ENCODE measurements at regions not wholly inside any gene's neighbourhood (a gene's known extent, or its start where the extent isn't known, plus 50 kb on each side); places are given as distances from the start of the nearest gene placed in this dataset.

DNA sequence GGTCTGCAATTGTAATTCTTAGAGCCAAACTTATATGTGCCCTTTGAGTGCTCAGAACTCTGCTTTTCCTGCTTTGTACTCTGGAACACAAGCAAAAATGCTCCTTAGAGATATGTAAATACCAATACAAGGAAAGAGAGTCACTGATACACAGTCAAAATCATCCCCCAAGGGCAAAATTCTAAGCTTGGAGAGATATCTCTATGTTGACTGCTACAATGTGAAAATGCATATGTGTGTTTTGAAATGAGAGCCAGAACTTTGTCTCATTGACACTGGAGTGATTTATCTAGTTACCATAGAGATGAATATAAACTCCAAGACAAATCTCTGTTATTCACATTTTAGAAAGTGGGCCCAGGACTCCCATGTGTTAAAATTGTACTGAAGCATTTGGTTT lies 494.8 kb upstream of the SLITRK1 start:
- TF ChIP-seq, protein P1, sequence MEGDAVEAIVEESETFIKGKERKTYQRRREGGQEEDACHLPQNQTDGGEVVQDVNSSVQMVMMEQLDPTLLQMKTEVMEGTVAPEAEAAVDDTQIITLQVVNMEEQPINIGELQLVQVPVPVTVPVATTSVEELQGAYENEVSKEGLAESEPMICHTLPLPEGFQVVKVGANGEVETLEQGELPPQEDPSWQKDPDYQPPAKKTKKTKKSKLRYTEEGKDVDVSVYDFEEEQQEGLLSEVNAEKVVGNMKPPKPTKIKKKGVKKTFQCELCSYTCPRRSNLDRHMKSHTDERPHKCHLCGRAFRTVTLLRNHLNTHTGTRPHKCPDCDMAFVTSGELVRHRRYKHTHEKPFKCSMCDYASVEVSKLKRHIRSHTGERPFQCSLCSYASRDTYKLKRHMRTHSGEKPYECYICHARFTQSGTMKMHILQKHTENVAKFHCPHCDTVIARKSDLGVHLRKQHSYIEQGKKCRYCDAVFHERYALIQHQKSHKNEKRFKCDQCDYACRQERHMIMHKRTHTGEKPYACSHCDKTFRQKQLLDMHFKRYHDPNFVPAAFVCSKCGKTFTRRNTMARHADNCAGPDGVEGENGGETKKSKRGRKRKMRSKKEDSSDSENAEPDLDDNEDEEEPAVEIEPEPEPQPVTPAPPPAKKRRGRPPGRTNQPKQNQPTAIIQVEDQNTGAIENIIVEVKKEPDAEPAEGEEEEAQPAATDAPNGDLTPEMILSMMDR (conservative IDR thresholded peaks at IDR 0.05; ENCODE audit: low read depth, low read length) = no peak
- no peak for TF ChIP-seq EZH2 (IDR thresholded peaks at IDR 0.05; ENCODE audit: borderline replicate concordance, low read depth, low read length, poor library complexity, severe bottlenecking)
